ENCODE measurements at regions not wholly inside any gene's neighbourhood (a gene's known extent, or its start where the extent isn't known, plus 50 kb on each side); places are given as distances from the start of the nearest gene placed in this dataset.

GRCh38 chr1:201646411-201647022 is 107.6 kb downstream of the NAV1 start:
- ChIA-PET POLR2A (no interaction called here), CTCF (no interaction called here)
- intact Hi-C loops (cut with micrococcal nuclease; ENCODE audit: unreplicated experiment) (no loop called here), in situ Hi-C loops (cut with HindIII; ENCODE audit: low pct_unique_long_range_greater_than_20kb, low sequenced_read_pairs) (no loop called here)
- Histone ChIP-seq H3K4me1 (ENCODE audit: control insufficient read depth, insufficient read depth, low read length) (peaks cover 6% of the 10 kb centered on the region; the same call in 1 of the 2 replicates), H3K36me3 (ENCODE audit: control insufficient read depth, insufficient read depth, low read length) (no peaks in the 10 kb centered on the region), H3K4me3 (ENCODE audit: low read depth in 2 of 2, low read length in 2 of 2) (no peak overlapping the region), H3K9me3 (ENCODE audit: control insufficient read depth, insufficient read depth, low read depth, low read length) (no peaks in the 10 kb centered on the region), H3K27me3 (ENCODE audit: control insufficient read depth, insufficient read depth, low read length) (peaks cover 2% of the 10 kb centered on the region), H3K27ac (ENCODE audit: low read length) (no peak overlapping the region)
- TF ChIP-seq TCF7L2 (IDR thresholded peaks at IDR 0.05; ENCODE audit: low read depth, low read length) (no peak), CTCF (IDR thresholded peaks at IDR 0.05) (no peak)
- ATAC-seq (no peak), DNase-seq (ENCODE audit: low read depth, low spot score) (no peak)
- no TSS peak for BruUV-seq (replicated peaks)

- Histone ChIP-seq H3K27me3 (ENCODE audit: control insufficient read depth, insufficient read depth, low read length) (peaks cover 2% of the 10 kb centered on the region), H3K4me3 (ENCODE audit: low read depth in 2 of 2, low read length in 2 of 2) (no peak overlapping the region), H3K27ac (ENCODE audit: low read length) (no peak overlapping the region), H3K4me1 (ENCODE audit: control insufficient read depth, insufficient read depth, low read length) (peaks cover 6% of the 10 kb centered on the region; the same call in 1 of the 2 replicates), H3K9me3 (ENCODE audit: control insufficient read depth, insufficient read depth, low read depth, low read length) (no peaks in the 10 kb centered on the region), H3K36me3 (ENCODE audit: control insufficient read depth, insufficient read depth, low read length) (no peaks in the 10 kb centered on the region)
- ChIA-PET POLR2A (no interaction called here), CTCF (no interaction called here)
- DNase-seq (ENCODE audit: low read depth, low spot score) (no peak), ATAC-seq (no peak)
- no TSS peak for BruUV-seq (replicated peaks)
- TF ChIP-seq POLR2AphosphoS5 (IDR thresholded peaks at IDR 0.05; ENCODE audit: low read depth, low read length) (no peak), SIN3A (IDR thresholded peaks at IDR 0.05; ENCODE audit: borderline replicate concordance, insufficient read depth, low read depth, low read length) (no peak), CTCF (IDR thresholded peaks at IDR 0.05) (no peak), TCF7L2 (IDR thresholded peaks at IDR 0.05; ENCODE audit: low read depth, low read length) (no peak), REST (IDR thresholded peaks at IDR 0.05; ENCODE audit: insufficient read depth in 1 of 2, low read depth in 2 of 2, low read length in 1 of 2) (no peak)
- intact Hi-C loops (cut with micrococcal nuclease; ENCODE audit: unreplicated experiment) (no loop called here), in situ Hi-C loops (cut with HindIII; ENCODE audit: low pct_unique_long_range_greater_than_20kb, low sequenced_read_pairs) (no loop called here)
Observed at GRCh38 chr1:201647094-201647493, 108.2 kb downstream of the NAV1 start.
